KMS-11 (cell line): ENCODE measurements at regions not wholly inside any gene's neighbourhood (a gene's known extent, or its start where the extent isn't known, plus 50 kb on each side); places are given as distances from the start of the nearest gene placed in this dataset.

ENCODE experiments used
- H2AFZ ChIP-seq: fragments of 200-600 bp; sonication (generic); 2 replicates; pipeline ENCODE4 v1.6.1; 2016; ENCODE audit warnings: antibody characterized with exemption, mixed run types, low read depth
- H3K27ac ChIP-seq: fragments of 200-600 bp; sonication (generic); 2 replicates; pipeline ENCODE4 v1.6.1; 2016; ENCODE audit warnings: mild to moderate bottlenecking, mixed run types
- H3K27me3 ChIP-seq: fragments of 200-600 bp; sonication (generic); 2 replicates; pipeline ENCODE4 v1.6.1; 2017; ENCODE audit warnings: mild to moderate bottlenecking, low read depth, mixed run types, moderate library complexity; ENCODE audit not compliant: insufficient read depth
- H3K36me3 ChIP-seq: fragments of 200-600 bp; sonication (generic); 2 replicates; pipeline ENCODE4 v1.6.1; 2017; ENCODE audit warnings: mild to moderate bottlenecking, mixed run types; ENCODE audit not compliant: insufficient read depth
- H3K4me1 ChIP-seq: fragments of 200-600 bp; sonication (generic); 2 replicates; pipeline ENCODE4 v1.6.1; 2016; ENCODE audit warnings: mild to moderate bottlenecking, low read depth, mixed run types; ENCODE audit not compliant: poor library complexity, severe bottlenecking
- H3K4me2 ChIP-seq: fragments of 200-600 bp; sonication (generic); 2 replicates; pipeline ENCODE4 v1.7.0; 2016; ENCODE audit warnings: mild to moderate bottlenecking, mixed run types
- H3K4me3 ChIP-seq: fragments of 200-600 bp; sonication (generic); IDR thresholded peaks from 2 replicates; pipeline ENCODE4 v1.6.1; 2017; ENCODE audit warnings: low read depth, low read length, mixed read lengths; ENCODE audit not compliant: insufficient read depth
- H3K79me2 ChIP-seq: fragments of 200-600 bp; sonication (generic); 2 replicates; pipeline ENCODE4 v1.6.1; 2016; ENCODE audit warnings: low read depth, mixed run types; ENCODE audit not compliant: insufficient read depth
- H3K9ac ChIP-seq: fragments of 200-600 bp; sonication (generic); 2 replicates; pipeline ENCODE4 v1.6.1; 2016; ENCODE audit warnings: mild to moderate bottlenecking, mixed run types
- H4K20me1 ChIP-seq: fragments of 200-600 bp; sonication (generic); 2 replicates; pipeline ENCODE4 v1.6.1; 2016; ENCODE audit warnings: mild to moderate bottlenecking, mixed run types; ENCODE audit not compliant: insufficient read depth
- CTCF ChIP-seq: fragments of 200-600 bp; sonication (generic); conservative IDR thresholded peaks from 2 replicates; pipeline ENCODE4 v1.6.1; 2017; ENCODE audit warnings: low read depth, mild to moderate bottlenecking, antibody characterized with exemption, low read length, moderate library complexity, mixed read lengths

- H3K4me1 ChIP-seq = no peaks in the 10 kb centered on the region
- no peak overlapping the region for H3K4me3 ChIP-seq
- H3K79me2 ChIP-seq = no peaks in the 10 kb centered on the region
- no peak overlapping the region for H2AFZ ChIP-seq
- H3K4me2 ChIP-seq = no peak overlapping the region
- no peak overlapping the region for H3K27ac ChIP-seq
- TF ChIP-seq CTCF = no peak
- H4K20me1 ChIP-seq = no peaks in the 10 kb centered on the region
- no peaks in the 10 kb centered on the region for H3K27me3 ChIP-seq
- H3K36me3 ChIP-seq = no peaks in the 10 kb centered on the region
- no peak overlapping the region for H3K9ac ChIP-seq
Measured at GRCh38 chr15:47856071-47856470, 138.8 kb downstream of the SEMA6D start.

GRCh38 chr15:47857014-47857775 lies 139.9 kb downstream of the SEMA6D start:
- Histone ChIP-seq H2AFZ (no peak overlapping the region), H3K79me2 (no peaks in the 10 kb centered on the region), H3K9ac (no peak overlapping the region), H3K4me3 (no peak overlapping the region), H3K27me3 (no peaks in the 10 kb centered on the region), H3K4me1 (no peaks in the 10 kb centered on the region), H4K20me1 (no peaks in the 10 kb centered on the region), H3K27ac (no peak overlapping the region), H3K36me3 (no peaks in the 10 kb centered on the region), H3K4me2 (no peak overlapping the region)
- TF ChIP-seq CTCF = no peak

GRCh38 chr15:47857776-47858167 lies 140.5 kb downstream of the SEMA6D start:
- no peak for TF ChIP-seq CTCF
- H2AFZ ChIP-seq = no peak overlapping the region
- no peak overlapping the region for H3K4me2 ChIP-seq
- no peaks in the 10 kb centered on the region for H3K27me3 ChIP-seq
- no peaks in the 10 kb centered on the region for H3K4me1 ChIP-seq
- no peaks in the 10 kb centered on the region for H3K79me2 ChIP-seq
- no peak overlapping the region for H3K4me3 ChIP-seq
- H4K20me1 ChIP-seq = no peaks in the 10 kb centered on the region
- H3K9ac ChIP-seq = no peak overlapping the region
- no peak overlapping the region for H3K27ac ChIP-seq
- H3K36me3 ChIP-seq = no peaks in the 10 kb centered on the region

- no peaks in the 10 kb centered on the region for H3K27me3 ChIP-seq
- no peaks in the 10 kb centered on the region for H3K4me1 ChIP-seq
- no peaks in the 10 kb centered on the region for H3K79me2 ChIP-seq
- H3K27ac ChIP-seq = no peak overlapping the region
- TF ChIP-seq CTCF = no peak
- H3K36me3 ChIP-seq = no peaks in the 10 kb centered on the region
- no peak overlapping the region for H3K4me2 ChIP-seq
- H2AFZ ChIP-seq = no peak overlapping the region
- no peak overlapping the region for H3K9ac ChIP-seq
- H3K4me3 ChIP-seq = no peak overlapping the region
- H4K20me1 ChIP-seq = no peaks in the 10 kb centered on the region
Measured at GRCh38 chr15:47861111-47861903, 144.0 kb downstream of the SEMA6D start.
